ENCODE measurements at regions not wholly inside any gene's neighbourhood (a gene's known extent, or its start where the extent isn't known, plus 50 kb on each side); places are given as distances from the start of the nearest gene placed in this dataset.

GRCh38 chr7:68752485-68753178 is 845.6 kb upstream of the AUTS2 start:
- no peak overlapping the region for H3K27ac ChIP-seq
- no peaks in the 10 kb centered on the region for H3K9me3 ChIP-seq
- no peaks in the 10 kb centered on the region for H3K4me1 ChIP-seq
- no peaks in the 10 kb centered on the region for H3K36me3 ChIP-seq
- no peak overlapping the region for H3K4me3 ChIP-seq
- no peaks in the 10 kb centered on the region for H3K27me3 ChIP-seq
- intact Hi-C loops (cut with DNase I) = no loop called here
- TF ChIP-seq CTCF (IDR thresholded peaks at IDR 0.05) = no peak
- no peak for ATAC-seq
- 75 to 86% methylated on average over 5 of the region's 5 CpGs for WGBS, 2 donors
- no peak for DNase-seq
- FAIRE-seq = no peak

- intact Hi-C loops (cut with DNase I) = no loop called here
- no peak overlapping the region for H3K27ac ChIP-seq
- no peaks in the 10 kb centered on the region for H3K27me3 ChIP-seq
- FAIRE-seq = no peak
- no peak for TF ChIP-seq CTCF (IDR thresholded peaks at IDR 0.05)
- ATAC-seq = no peak
- no peaks in the 10 kb centered on the region for H3K9me3 ChIP-seq
- no peaks in the 10 kb centered on the region for H3K36me3 ChIP-seq
- DNase-seq = no peak
- H3K4me1 ChIP-seq = no peaks in the 10 kb centered on the region
- 91 to 98% methylated on average over 2 of the region's 2 CpGs for WGBS, 2 donors
- no peak overlapping the region for H3K4me3 ChIP-seq
These were observed 843.9 kb upstream of the AUTS2 start for GRCh38 chr7:68754414-68754813.

- Histone ChIP-seq H3K4me1 (no peaks in the 10 kb centered on the region), H3K36me3 (no peaks in the 10 kb centered on the region), H3K4me3 (no peak overlapping the region), H3K27me3 (no peaks in the 10 kb centered on the region), H3K27ac (no peak overlapping the region), H3K9me3 (no peaks in the 10 kb centered on the region)
- no peak for ATAC-seq
- no peak for DNase-seq
- WGBS, 2 donors = 56 to 73% methylated on average over 4 of the region's 4 CpGs
- no peak for TF ChIP-seq CTCF (IDR thresholded peaks at IDR 0.05)
- FAIRE-seq = no peak
- intact Hi-C loops (cut with DNase I) = no loop called here
These were observed 841.2 kb upstream of the AUTS2 start for GRCh38 chr7:68756986-68757495.

GRCh38 chr7:68760556-68760955 is 837.7 kb upstream of the AUTS2 start:
- H3K4me3 ChIP-seq = no peak overlapping the region
- TF ChIP-seq CTCF (IDR thresholded peaks at IDR 0.05) = no peak
- 71 to 85% methylated on average over 3 of the region's 3 CpGs for WGBS, 2 donors
- H3K36me3 ChIP-seq = no peaks in the 10 kb centered on the region
- ATAC-seq = no peak
- no peak overlapping the region for H3K27ac ChIP-seq
- H3K9me3 ChIP-seq = no peaks in the 10 kb centered on the region
- no peaks in the 10 kb centered on the region for H3K27me3 ChIP-seq
- no peak for DNase-seq
- intact Hi-C loops (cut with DNase I) = no loop called here
- no peak for FAIRE-seq
- H3K4me1 ChIP-seq = no peaks in the 10 kb centered on the region

GRCh38 chr7:68767462-68767861 is 830.8 kb upstream of the AUTS2 start:
- ATAC-seq (no peak), DNase-seq (no peak), FAIRE-seq (no peak)
- no peak overlapping the region for H3K27ac ChIP-seq
- intact Hi-C loops (cut with DNase I) = no loop called here
- no peak overlapping the region for H3K4me3 ChIP-seq
- no peaks in the 10 kb centered on the region for H3K36me3 ChIP-seq
- 74 to 83% methylated on average over 4 of the region's 4 CpGs for WGBS, 2 donors
- H3K9me3 ChIP-seq = no peaks in the 10 kb centered on the region
- H3K27me3 ChIP-seq = no peaks in the 10 kb centered on the region
- no peak for TF ChIP-seq CTCF (IDR thresholded peaks at IDR 0.05)
- no peaks in the 10 kb centered on the region for H3K4me1 ChIP-seq

Measured in pancreas (tissue), 10 donors.